PC-3 (cell line): ENCODE measurements at regions not wholly inside any gene's neighbourhood (a gene's known extent, or its start where the extent isn't known, plus 50 kb on each side); places are given as distances from the start of the nearest gene placed in this dataset.

Source experiments
- ATAC-seq: fragments of 200-7000 bp; cut with Tn5 transposase; 2 replicates; pipeline ENCODE4 v1.9.1; 2020; ENCODE audit warnings: mild to moderate bottlenecking, moderate library complexity
- BruUV-seq: library from RNA; stranded (reverse); fragments of 400-500 nt; replicated peaks from 2 replicates; lab custom pipeline; 2021; lab: Mats Ljungman, UMichigan
- CTCF ChIA-PET: fragments of 300-600 bp; sonication (Branson Sonifier 250); formaldehyde crosslinking; loops from one replicate; lab custom pipeline; 2022; ENCODE audit warnings: antibody characterized with exemption; lab: Charles Lee
- POLR2A ChIA-PET: fragments of 300-600 bp; sonication (Branson Sonifier 250); formaldehyde crosslinking; loops from one replicate; lab custom pipeline; 2022; ENCODE audit warnings: antibody characterized with exemption; ENCODE audit not compliant: unreplicated experiment; lab: Charles Lee
- DNase-seq: peaks from one replicate; pipeline ENCODE4 v3.0.0-alpha.2; 2015
- H2AFZ ChIP-seq: fragments of 300-600 bp; sonication (generic); 2 replicates; pipeline ENCODE4 v1.6.0; 2016; ENCODE audit warnings: antibody characterized with exemption, low read length
- H3F3A ChIP-seq: fragments of 300-600 bp; sonication (generic); one replicate; pipeline ENCODE4 v1.6.0; 2017; ENCODE audit warnings: antibody characterized with exemption, low read length, control low read depth, mild to moderate bottlenecking; ENCODE audit not compliant: unreplicated experiment
- H3K27ac ChIP-seq: fragments of 300-600 bp; sonication (generic); 2 replicates; pipeline ENCODE4 v1.5.1; 2016; ENCODE audit warnings: mild to moderate bottlenecking, low read length
- H3K27me3 ChIP-seq: fragments of 300-600 bp; sonication (generic); 2 replicates; pipeline ENCODE4 v1.6.1; 2016; ENCODE audit warnings: low read length, mixed read lengths
- H3K36me3 ChIP-seq: fragments of 300-600 bp; sonication (generic); 2 replicates; pipeline ENCODE4 v1.6.1; 2016; ENCODE audit warnings: low read depth, mixed run types, low read length, mixed read lengths
- H3K4me1 ChIP-seq: fragments of 300-600 bp; sonication (generic); 2 replicates; pipeline ENCODE4 v1.5.1; 2016; ENCODE audit warnings: low read length; ENCODE audit not compliant: insufficient read depth
- H3K4me2 ChIP-seq: fragments of 300-600 bp; sonication (generic); 2 replicates; pipeline ENCODE4 v1.6.0; 2016; ENCODE audit warnings: low read length
- H3K4me3 ChIP-seq: fragments of 300-600 bp; sonication (generic); 2 replicates; pipeline ENCODE4 v1.5.1; 2016; ENCODE audit warnings: mild to moderate bottlenecking, low read length, mixed read lengths
- H3K79me2 ChIP-seq: fragments of 300-600 bp; sonication (generic); 2 replicates; pipeline ENCODE4 v1.6.1; 2017; ENCODE audit warnings: low read length, mixed read lengths
- H3K9ac ChIP-seq: fragments of 300-600 bp; sonication (generic); 2 replicates; pipeline ENCODE4 v1.6.0; 2016; ENCODE audit warnings: mild to moderate bottlenecking, low read length
- H3K9me2 ChIP-seq: fragments of 300-600 bp; sonication (generic); replicated peaks from 2 replicates; pipeline ENCODE4 v1.6.1; 2016; ENCODE audit warnings: mixed run types, low read length, mixed read lengths
- H3K9me3 ChIP-seq: fragments of 300-600 bp; sonication (generic); 2 replicates; pipeline ENCODE4 v1.6.1; 2016; ENCODE audit warnings: low read length, mixed read lengths
- H4K20me1 ChIP-seq: fragments of 300-600 bp; sonication (generic); 2 replicates; pipeline ENCODE4 v1.6.1; 2016; ENCODE audit warnings: low read length, mixed read lengths
- EZH2 ChIP-seq: fragments of 300-600 bp; sonication (generic); IDR thresholded peaks from one replicate; pipeline ENCODE4 v1.6.1; 2017; ENCODE audit warnings: antibody characterized with exemption, mild to moderate bottlenecking, low read length; ENCODE audit not compliant: unreplicated experiment
- EZH2phosphoT487 ChIP-seq: fragments of 300-600 bp; sonication (generic); IDR thresholded peaks from 2 replicates; pipeline ENCODE4 v1.6.1; 2018; ENCODE audit warnings: mild to moderate bottlenecking, antibody characterized with exemption, low read length, borderline replicate concordance
- intact Hi-C: fragments of 100-400 bp; cut with micrococcal nuclease; formaldehyde crosslinking; loops from 2 replicates; pipeline ENCODE4 v1.9.0; 2023
- TF ChIP-seq, protein P1 (sequence below): fragments of 300-600 bp; sonication (generic); conservative IDR thresholded peaks from 2 replicates; pipeline ENCODE4 v1.5.1; 2017; ENCODE audit warnings: antibody characterized with exemption, low read depth, mild to moderate bottlenecking, low read length

DNA sequence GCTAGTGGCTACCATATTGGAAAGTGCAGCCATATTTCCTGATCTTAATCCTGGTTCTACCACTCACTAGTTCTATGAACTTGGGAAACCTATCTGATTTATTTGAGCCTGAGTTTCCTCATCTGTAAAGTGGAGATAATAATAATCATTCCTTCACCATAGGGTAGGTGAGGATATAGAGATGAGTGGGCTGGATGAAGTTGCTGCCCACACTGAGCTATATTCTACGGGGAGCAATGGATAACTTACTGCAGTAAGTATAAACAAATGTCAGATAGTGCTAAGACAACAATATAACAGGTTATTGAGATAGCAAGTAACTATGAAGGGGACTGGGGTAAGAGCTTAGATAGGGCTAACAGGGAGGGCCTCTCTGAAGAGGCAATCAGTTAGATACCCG, 251.5 kb upstream of the ADAMTS9 start:
- no TSS peak for BruUV-seq
- H3K9me3 ChIP-seq = no peaks in the 10 kb centered on the region
- DNase-seq (no peak), ATAC-seq (no peak)
- H4K20me1 ChIP-seq = no peaks in the 10 kb centered on the region
- ChIA-PET POLR2A (no interaction called here), CTCF (no interaction called here)
- H3F3A ChIP-seq = no peaks in the 10 kb centered on the region
- H3K27ac ChIP-seq = no peak overlapping the region
- H3K9me2 ChIP-seq = no peaks in the 10 kb centered on the region
- H3K9ac ChIP-seq = no peak overlapping the region
- no peak for TF ChIP-seq EZH2
- no peak for TF ChIP-seq EZH2phosphoT487
- TF ChIP-seq, protein P1, sequence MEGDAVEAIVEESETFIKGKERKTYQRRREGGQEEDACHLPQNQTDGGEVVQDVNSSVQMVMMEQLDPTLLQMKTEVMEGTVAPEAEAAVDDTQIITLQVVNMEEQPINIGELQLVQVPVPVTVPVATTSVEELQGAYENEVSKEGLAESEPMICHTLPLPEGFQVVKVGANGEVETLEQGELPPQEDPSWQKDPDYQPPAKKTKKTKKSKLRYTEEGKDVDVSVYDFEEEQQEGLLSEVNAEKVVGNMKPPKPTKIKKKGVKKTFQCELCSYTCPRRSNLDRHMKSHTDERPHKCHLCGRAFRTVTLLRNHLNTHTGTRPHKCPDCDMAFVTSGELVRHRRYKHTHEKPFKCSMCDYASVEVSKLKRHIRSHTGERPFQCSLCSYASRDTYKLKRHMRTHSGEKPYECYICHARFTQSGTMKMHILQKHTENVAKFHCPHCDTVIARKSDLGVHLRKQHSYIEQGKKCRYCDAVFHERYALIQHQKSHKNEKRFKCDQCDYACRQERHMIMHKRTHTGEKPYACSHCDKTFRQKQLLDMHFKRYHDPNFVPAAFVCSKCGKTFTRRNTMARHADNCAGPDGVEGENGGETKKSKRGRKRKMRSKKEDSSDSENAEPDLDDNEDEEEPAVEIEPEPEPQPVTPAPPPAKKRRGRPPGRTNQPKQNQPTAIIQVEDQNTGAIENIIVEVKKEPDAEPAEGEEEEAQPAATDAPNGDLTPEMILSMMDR = no peak
- intact Hi-C loops = no loop called here
- no peaks in the 10 kb centered on the region for H3K4me1 ChIP-seq
- H3K79me2 ChIP-seq = no peaks in the 10 kb centered on the region
- H3K4me2 ChIP-seq = no peak overlapping the region
- H3K27me3 ChIP-seq = no peaks in the 10 kb centered on the region
- H2AFZ ChIP-seq = no peak overlapping the region
- no peaks in the 10 kb centered on the region for H3K36me3 ChIP-seq
- no peak overlapping the region for H3K4me3 ChIP-seq

DNA sequence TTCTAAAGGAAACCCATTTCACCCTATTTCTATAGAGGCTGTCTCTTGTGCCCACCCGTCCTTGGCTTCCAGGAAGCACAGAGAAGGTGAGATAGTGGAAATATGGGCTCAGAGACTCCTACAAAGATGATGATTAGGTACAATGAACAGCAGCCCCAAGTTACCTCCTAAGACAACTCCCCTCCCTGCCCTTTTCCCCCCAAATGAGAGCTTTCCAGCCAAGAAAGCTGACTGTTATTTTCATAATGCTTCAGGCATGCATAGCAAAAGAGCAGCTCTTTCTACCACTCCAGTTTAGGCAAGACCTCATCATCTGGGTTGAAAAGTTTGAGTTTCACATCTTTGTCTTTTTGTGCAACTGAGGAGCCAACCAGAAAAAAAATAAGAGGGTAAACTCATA, 248.8 kb upstream of the ADAMTS9 start:
- H3K36me3 ChIP-seq = no peaks in the 10 kb centered on the region
- no peaks in the 10 kb centered on the region for H3K79me2 ChIP-seq
- no peaks in the 10 kb centered on the region for H3F3A ChIP-seq
- no peak for ATAC-seq
- ChIA-PET POLR2A (no interaction called here), CTCF (no interaction called here)
- no peaks in the 10 kb centered on the region for H3K4me1 ChIP-seq
- H3K9me2 ChIP-seq = no peaks in the 10 kb centered on the region
- no peak overlapping the region for H3K9ac ChIP-seq
- intact Hi-C loops = no loop called here
- no peak overlapping the region for H3K4me3 ChIP-seq
- no peak overlapping the region for H2AFZ ChIP-seq
- DNase-seq = no peak
- no peaks in the 10 kb centered on the region for H3K27me3 ChIP-seq
- TF ChIP-seq EZH2 (no peak), EZH2phosphoT487 (no peak)
- TF ChIP-seq, protein P1 = no peak
- BruUV-seq = no TSS peak
- no peaks in the 10 kb centered on the region for H3K9me3 ChIP-seq
- H3K27ac ChIP-seq = no peak overlapping the region
- no peak overlapping the region for H3K4me2 ChIP-seq
- no peaks in the 10 kb centered on the region for H4K20me1 ChIP-seq

DNA sequence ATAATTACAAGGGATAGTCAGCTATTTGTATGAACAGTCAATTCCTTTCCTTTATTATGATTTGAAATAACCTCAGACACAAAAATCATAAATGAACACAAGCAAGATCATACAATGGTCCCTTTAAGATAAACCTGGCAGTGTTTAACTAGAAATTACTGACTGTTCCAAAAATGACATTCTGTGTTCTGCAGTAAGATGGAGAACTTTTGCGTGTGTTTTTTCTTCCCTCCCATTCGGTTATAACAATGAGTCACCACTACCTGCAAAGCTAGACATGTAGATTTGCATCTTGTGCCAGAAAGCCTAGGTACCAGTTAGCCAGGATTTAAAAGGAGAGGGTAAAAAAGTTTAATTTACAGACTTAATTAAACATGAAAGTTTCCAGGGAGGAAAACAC, 248.2 kb upstream of the ADAMTS9 start:
- DNase-seq (no peak), ATAC-seq (no peak)
- Histone ChIP-seq H3K9me3 (no peaks in the 10 kb centered on the region), H3K4me3 (no peak overlapping the region), H3K27ac (no peak overlapping the region), H3K4me1 (no peaks in the 10 kb centered on the region), H3F3A (no peaks in the 10 kb centered on the region), H3K36me3 (no peaks in the 10 kb centered on the region), H3K27me3 (no peaks in the 10 kb centered on the region), H4K20me1 (no peaks in the 10 kb centered on the region), H3K79me2 (no peaks in the 10 kb centered on the region), H3K9ac (no peak overlapping the region), H2AFZ (no peak overlapping the region), H3K4me2 (no peak overlapping the region), H3K9me2 (no peaks in the 10 kb centered on the region)
- BruUV-seq = no TSS peak
- CTCF ChIA-PET = no interaction called here
- TF ChIP-seq EZH2phosphoT487 = no peak
- TF ChIP-seq EZH2 = no peak
- TF ChIP-seq, protein P1 = no peak
- POLR2A ChIA-PET = no interaction called here
- intact Hi-C loops = no loop called here
